IMR-90 (cell line): ENCODE measurements at regions not wholly inside any gene's neighbourhood (a gene's known extent, or its start where the extent isn't known, plus 50 kb on each side); places are given as distances from the start of the nearest gene placed in this dataset.

Experiments
- BHLHE40 ChIP-seq: fragments of 150-350 bp; IDR thresholded peaks from 2 replicates; pipeline ENCODE4 v1.6.1; 2016; ENCODE audit warnings: mild to moderate bottlenecking, low read depth, low read length
- CEBPB ChIP-seq: IDR thresholded peaks from 2 replicates; pipeline ENCODE4 v1.6.1; 2012; ENCODE audit warnings: low read depth, low read length, improper control_type of control experiment
- CHD1 ChIP-seq: IDR thresholded peaks from 2 replicates; pipeline ENCODE4 v1.6.1; 2012; ENCODE audit warnings: low read depth, low read length, improper control_type of control experiment
- CTCF ChIP-seq: conservative IDR thresholded peaks from 2 replicates; pipeline ENCODE4 v1.5.1; 2012; ENCODE audit warnings: mild to moderate bottlenecking, low read depth, low read length, improper control_type of control experiment
- ELK1 ChIP-seq: fragments of 150-350 bp; IDR thresholded peaks from 2 replicates; pipeline ENCODE4 v1.6.1; 2016; ENCODE audit warnings: low read depth, mild to moderate bottlenecking, low read length, moderate library complexity, borderline replicate concordance
- FOS ChIP-seq: fragments of 150-350 bp; IDR thresholded peaks from 2 replicates; pipeline ENCODE4 v1.6.1; 2016; ENCODE audit warnings: low read depth, low read length
- MAZ ChIP-seq: IDR thresholded peaks from 2 replicates; pipeline ENCODE4 v1.6.1; 2012; ENCODE audit warnings: low read depth, mild to moderate bottlenecking, low read length, improper control_type of control experiment, moderate library complexity, borderline replicate concordance
- MXI1 ChIP-seq: IDR thresholded peaks from 2 replicates; pipeline ENCODE4 v1.6.1; 2012; ENCODE audit warnings: low read depth, mild to moderate bottlenecking, low read length, moderate library complexity, borderline replicate concordance
- POLR2A ChIP-seq: IDR thresholded peaks from 2 replicates; pipeline ENCODE4 v1.6.1; 2012; ENCODE audit warnings: mild to moderate bottlenecking, low read depth, low read length
- RAD21 ChIP-seq: IDR thresholded peaks from 2 replicates; pipeline ENCODE4 v1.6.1; 2012; ENCODE audit warnings: low read length, improper control_type of control experiment
- RFX5 ChIP-seq: IDR thresholded peaks from 2 replicates; pipeline ENCODE4 v1.8.0; 2012; ENCODE audit warnings: low read depth, mild to moderate bottlenecking, low read length, moderate library complexity
- SMC3 ChIP-seq: fragments of 150-350 bp; IDR thresholded peaks from 2 replicates; pipeline ENCODE4 v1.6.1; 2016; ENCODE audit warnings: low read depth, mild to moderate bottlenecking, antibody characterized with exemption, low read length, moderate library complexity
- TF ChIP-seq, protein P1 (sequence below): fragments of 150-350 bp; IDR thresholded peaks from 2 replicates; pipeline ENCODE4 v1.6.1; 2017; ENCODE audit warnings: mild to moderate bottlenecking, antibody characterized with exemption, low read length, low read depth

DNA sequence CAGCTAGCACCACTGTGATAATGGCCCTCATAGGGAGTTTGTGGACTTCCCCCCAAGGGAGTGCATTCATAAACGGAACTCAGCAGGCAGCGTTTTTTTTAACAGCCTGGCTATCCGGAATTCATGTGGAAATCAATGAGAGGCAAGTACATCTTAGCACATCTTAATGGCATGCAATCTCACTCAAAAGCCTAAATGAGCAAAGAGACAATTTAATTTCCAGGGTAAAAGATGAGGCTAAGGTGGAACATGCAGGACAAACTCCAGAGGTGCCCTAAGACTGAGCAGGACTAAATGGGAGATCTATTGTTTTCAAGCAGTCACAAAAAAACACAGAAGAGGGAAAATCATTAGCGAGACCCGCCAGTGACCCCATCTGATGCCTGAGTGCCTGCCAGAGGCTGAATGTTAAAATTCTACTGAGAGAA, 243.5 kb upstream of the KCNIP4 start:
- TF ChIP-seq CTCF (no peak), POLR2A (no peak), SMC3 (no peak), RFX5 (no peak), FOS (no peak), CHD1 (no peak), BHLHE40 (no peak), ELK1 (no peak), CEBPB (no peak), MXI1 (no peak), MAZ (no peak), RAD21 (no peak)
- TF ChIP-seq, protein P1, sequence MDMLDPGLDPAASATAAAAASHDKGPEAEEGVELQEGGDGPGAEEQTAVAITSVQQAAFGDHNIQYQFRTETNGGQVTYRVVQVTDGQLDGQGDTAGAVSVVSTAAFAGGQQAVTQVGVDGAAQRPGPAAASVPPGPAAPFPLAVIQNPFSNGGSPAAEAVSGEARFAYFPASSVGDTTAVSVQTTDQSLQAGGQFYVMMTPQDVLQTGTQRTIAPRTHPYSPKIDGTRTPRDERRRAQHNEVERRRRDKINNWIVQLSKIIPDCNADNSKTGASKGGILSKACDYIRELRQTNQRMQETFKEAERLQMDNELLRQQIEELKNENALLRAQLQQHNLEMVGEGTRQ = no peak
